ENCODE measurements at regions not wholly inside any gene's neighbourhood (a gene's known extent, or its start where the extent isn't known, plus 50 kb on each side); places are given as distances from the start of the nearest gene placed in this dataset.

DNA sequence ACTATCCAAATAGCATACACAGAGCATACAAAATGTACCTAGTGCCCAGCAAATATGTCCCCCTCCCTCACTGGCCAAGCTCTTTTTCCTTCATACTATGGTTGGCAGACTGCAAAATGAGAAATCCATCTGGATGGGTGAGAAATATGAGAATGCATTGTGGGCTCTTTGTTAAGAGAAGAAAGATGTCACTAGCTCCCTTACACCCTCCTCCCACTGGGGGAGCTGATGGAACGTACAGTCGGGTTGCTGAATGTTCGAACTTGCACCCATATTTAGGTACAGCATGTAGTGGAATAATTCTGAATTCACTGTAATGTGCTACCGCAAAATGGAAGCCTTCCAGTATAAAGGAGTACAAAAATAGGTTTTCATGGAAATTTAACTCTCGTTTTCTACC is 377.4 kb downstream of the GRIN2B start:
- no peak for DNase-seq (ENCODE audit: low spot score)
- Histone ChIP-seq H3K27ac (no peak overlapping the region), H3K4me1 (peaks cover 0 to 9% of the 10 kb centered on the region in 2 donors), H3K27me3 (no peaks in the 10 kb centered on the region), H3K4me3 (no peak overlapping the region), H3K36me3 (no peaks in the 10 kb centered on the region), H3K9me3 (no peaks in the 10 kb centered on the region)
- TF ChIP-seq, protein P1, sequence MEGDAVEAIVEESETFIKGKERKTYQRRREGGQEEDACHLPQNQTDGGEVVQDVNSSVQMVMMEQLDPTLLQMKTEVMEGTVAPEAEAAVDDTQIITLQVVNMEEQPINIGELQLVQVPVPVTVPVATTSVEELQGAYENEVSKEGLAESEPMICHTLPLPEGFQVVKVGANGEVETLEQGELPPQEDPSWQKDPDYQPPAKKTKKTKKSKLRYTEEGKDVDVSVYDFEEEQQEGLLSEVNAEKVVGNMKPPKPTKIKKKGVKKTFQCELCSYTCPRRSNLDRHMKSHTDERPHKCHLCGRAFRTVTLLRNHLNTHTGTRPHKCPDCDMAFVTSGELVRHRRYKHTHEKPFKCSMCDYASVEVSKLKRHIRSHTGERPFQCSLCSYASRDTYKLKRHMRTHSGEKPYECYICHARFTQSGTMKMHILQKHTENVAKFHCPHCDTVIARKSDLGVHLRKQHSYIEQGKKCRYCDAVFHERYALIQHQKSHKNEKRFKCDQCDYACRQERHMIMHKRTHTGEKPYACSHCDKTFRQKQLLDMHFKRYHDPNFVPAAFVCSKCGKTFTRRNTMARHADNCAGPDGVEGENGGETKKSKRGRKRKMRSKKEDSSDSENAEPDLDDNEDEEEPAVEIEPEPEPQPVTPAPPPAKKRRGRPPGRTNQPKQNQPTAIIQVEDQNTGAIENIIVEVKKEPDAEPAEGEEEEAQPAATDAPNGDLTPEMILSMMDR (IDR thresholded peaks at IDR 0.05): no peak

DNA sequence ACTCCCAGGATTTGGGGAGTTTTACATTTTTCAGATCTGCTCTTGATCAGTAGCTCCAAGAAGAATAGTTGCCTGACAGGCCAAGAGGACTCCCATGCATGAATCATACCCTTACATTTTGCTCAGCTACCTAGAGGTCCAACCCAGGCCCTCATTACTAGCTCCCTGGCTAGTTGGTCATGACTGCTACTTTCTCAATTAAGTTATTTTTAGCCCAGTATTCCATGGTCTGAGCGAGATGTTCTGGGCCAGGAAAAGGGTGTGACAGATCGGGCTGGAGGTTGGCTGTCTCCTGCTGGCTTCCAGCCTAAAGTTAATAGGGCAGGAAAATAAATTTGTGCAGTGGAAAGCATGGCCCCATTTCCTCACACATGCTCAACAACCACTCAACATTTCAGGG is 379.2 kb downstream of the GRIN2B start:
- H3K36me3 ChIP-seq: no peaks in the 10 kb centered on the region
- H3K27me3 ChIP-seq: no peaks in the 10 kb centered on the region
- H3K27ac ChIP-seq: no peak overlapping the region
- TF ChIP-seq, protein P1 (IDR thresholded peaks at IDR 0.05): no peak
- H3K4me1 ChIP-seq: peaks cover 0 to 9% of the 10 kb centered on the region in 2 donors
- no peak overlapping the region for H3K4me3 ChIP-seq
- no peaks in the 10 kb centered on the region for H3K9me3 ChIP-seq
- DNase-seq (ENCODE audit: low spot score): no peak

DNA sequence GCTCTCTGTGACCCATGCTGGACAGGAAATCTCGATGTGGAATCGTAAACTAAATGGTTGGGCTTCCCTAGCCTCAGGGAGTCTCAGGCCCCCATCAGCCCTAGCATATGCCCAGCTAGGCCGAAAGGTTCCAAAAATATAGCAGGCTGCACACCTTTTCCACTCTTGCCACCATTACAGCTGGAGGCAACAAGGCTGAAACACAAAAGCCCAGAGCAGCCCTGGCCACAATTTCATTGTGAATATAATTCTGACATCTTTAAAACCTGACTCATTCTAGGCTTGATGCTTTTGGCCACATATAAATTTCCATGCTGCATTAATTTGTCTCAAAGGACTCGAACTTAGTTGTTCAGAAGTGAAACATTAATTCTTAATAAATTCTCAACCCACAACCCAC is 382.2 kb downstream of the GRIN2B start:
- H3K4me1 ChIP-seq: peaks cover 0 to 9% of the 10 kb centered on the region in 2 donors
- H3K9me3 ChIP-seq: no peaks in the 10 kb centered on the region
- H3K36me3 ChIP-seq: no peaks in the 10 kb centered on the region
- no peak overlapping the region for H3K27ac ChIP-seq
- H3K27me3 ChIP-seq: no peaks in the 10 kb centered on the region
- TF ChIP-seq, protein P1 (IDR thresholded peaks at IDR 0.05): no peak
- H3K4me3 ChIP-seq: no peak overlapping the region
- DNase-seq (ENCODE audit: low spot score): no peak

DNA sequence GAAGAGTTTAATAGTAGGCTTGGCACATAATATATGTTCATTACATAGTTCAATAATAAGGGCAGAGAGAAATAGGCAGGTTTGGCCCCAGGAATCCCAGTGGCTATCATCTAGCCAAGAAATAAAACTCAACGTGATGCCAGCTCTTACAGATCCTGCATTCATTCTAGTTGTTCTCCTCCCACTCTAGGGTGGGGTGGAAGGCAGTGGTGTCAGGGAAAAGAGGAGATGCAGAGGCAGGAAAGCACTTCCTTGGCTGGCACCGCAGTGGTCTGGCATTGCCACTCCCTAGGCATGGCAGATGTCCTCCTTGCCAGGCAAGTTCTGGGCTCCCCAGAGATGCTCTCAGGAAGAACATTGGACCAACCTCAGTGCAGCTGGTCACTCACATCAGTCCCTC is 383.6 kb downstream of the GRIN2B start:
- no peak for DNase-seq (ENCODE audit: low spot score)
- no peaks in the 10 kb centered on the region for H3K36me3 ChIP-seq
- no peak overlapping the region for H3K4me3 ChIP-seq
- no peaks in the 10 kb centered on the region for H3K9me3 ChIP-seq
- no peaks in the 10 kb centered on the region for H3K27me3 ChIP-seq
- TF ChIP-seq, protein P1 (IDR thresholded peaks at IDR 0.05): no peak
- no peak overlapping the region for H3K27ac ChIP-seq
- peaks cover 0 to 9% of the 10 kb centered on the region in 2 donors for H3K4me1 ChIP-seq

DNA sequence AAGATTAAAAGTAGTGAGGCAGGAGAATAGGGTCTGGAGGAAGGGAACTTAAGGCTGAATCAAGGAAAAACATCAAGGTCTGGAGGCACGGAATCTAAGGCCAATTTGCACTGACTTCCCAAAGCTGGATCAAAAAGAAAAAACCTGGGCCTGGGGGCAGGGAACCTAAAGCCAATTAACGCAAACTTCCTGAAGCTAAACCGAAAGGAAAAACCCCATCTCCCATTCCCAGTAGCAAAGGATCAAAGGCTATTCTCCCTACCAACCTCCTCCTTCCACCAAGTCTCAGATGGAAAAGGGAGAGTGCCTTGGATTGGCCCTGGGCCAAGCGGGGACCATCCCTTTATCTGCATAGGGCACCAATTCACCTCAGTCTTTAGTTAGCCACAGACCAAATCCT is 384.2 kb downstream of the GRIN2B start:
- no peaks in the 10 kb centered on the region for H3K27me3 ChIP-seq
- H3K9me3 ChIP-seq: no peaks in the 10 kb centered on the region
- H3K27ac ChIP-seq: no peak overlapping the region
- H3K36me3 ChIP-seq: no peaks in the 10 kb centered on the region
- no peak overlapping the region for H3K4me3 ChIP-seq
- peaks cover 0 to 4% of the 10 kb centered on the region in 2 donors for H3K4me1 ChIP-seq
- TF ChIP-seq, protein P1 (IDR thresholded peaks at IDR 0.05): no peak
- DNase-seq (ENCODE audit: low spot score): no peak

DNA sequence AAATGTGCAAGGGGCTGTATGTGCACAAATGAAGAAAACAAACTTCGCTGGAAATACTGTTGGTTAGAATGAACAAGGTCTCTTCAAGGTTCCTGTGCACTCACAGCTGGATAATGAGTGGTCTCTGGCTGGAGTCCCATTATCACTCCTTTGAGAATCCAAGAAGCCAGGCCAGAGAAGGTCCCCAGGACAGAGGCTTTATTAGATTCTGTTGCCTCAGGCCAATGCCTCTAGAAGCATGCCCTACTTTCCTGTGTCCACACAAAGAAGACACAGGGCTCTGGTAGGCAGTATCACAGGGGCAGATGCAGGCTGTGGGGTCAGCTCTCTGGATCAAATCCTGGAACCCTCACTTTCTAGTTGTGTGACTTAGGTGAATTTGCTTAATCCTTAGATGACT is 384.7 kb downstream of the GRIN2B start:
- Histone ChIP-seq H3K27ac (no peak overlapping the region), H3K27me3 (no peaks in the 10 kb centered on the region), H3K4me1 (no peaks in the 10 kb centered on the region), H3K9me3 (no peaks in the 10 kb centered on the region), H3K4me3 (no peak overlapping the region), H3K36me3 (no peaks in the 10 kb centered on the region)
- TF ChIP-seq, protein P1 (IDR thresholded peaks at IDR 0.05): no peak
- DNase-seq (ENCODE audit: low spot score): no peak

Measured in right atrium auricular region (tissue), 2 donors.